ENCODE measurements at regions not wholly inside any gene's neighbourhood (a gene's known extent, or its start where the extent isn't known, plus 50 kb on each side); places are given as distances from the start of the nearest gene placed in this dataset.
A peak's percentile ranks its signal among the peaks of the same experiment; 100 is the strongest.

GRCh38 chr10:4733150-4733842, 92.7 kb upstream of the AKR1E2 start:
- TF ChIP-seq CTCF (IDR thresholded peaks at IDR 0.05; ENCODE audit: low read depth, low read length) = no peak
- no peak for DNase-seq (ENCODE audit: extremely low read depth, low read depth)

GRCh38 chr10:4730998-4731397, 95.0 kb upstream of the AKR1E2 start:
- no peak for DNase-seq (ENCODE audit: extremely low read depth, low read depth)
- TF ChIP-seq CTCF (IDR thresholded peaks at IDR 0.05; ENCODE audit: low read depth, low read length) = no peak

GRCh38 chr10:4725917-4726606, 99.9 kb upstream of the AKR1E2 start:
- no peak for DNase-seq (ENCODE audit: extremely low read depth, low read depth)
- TF ChIP-seq CTCF (IDR thresholded peaks at IDR 0.05; ENCODE audit: low read depth, low read length) = no peak

- DNase-seq (ENCODE audit: extremely low read depth, low read depth) = no peak
- TF ChIP-seq CTCF (IDR thresholded peaks at IDR 0.05; ENCODE audit: low read depth, low read length) = no peak
Observed at GRCh38 chr10:4723860-4724259, 102.1 kb upstream of the AKR1E2 start.

GRCh38 chr10:4721999-4722753, 103.8 kb upstream of the AKR1E2 start:
- no peak for TF ChIP-seq CTCF (IDR thresholded peaks at IDR 0.05; ENCODE audit: low read depth, low read length)
- DNase-seq (ENCODE audit: extremely low read depth, low read depth) = peak; percentile 82

GRCh38 chr10:4720463-4720862, 105.5 kb upstream of the AKR1E2 start:
- no peak for TF ChIP-seq CTCF (IDR thresholded peaks at IDR 0.05; ENCODE audit: low read depth, low read length)
- no peak for DNase-seq (ENCODE audit: extremely low read depth, low read depth)

- DNase-seq (ENCODE audit: extremely low read depth, low read depth) = no peak
- TF ChIP-seq CTCF (IDR thresholded peaks at IDR 0.05; ENCODE audit: low read depth, low read length) = no peak
Observed at GRCh38 chr10:4719671-4720070, 106.3 kb upstream of the AKR1E2 start.

All from AG09319 (cell line).